SIG-M5 (cell line): ENCODE measurements at regions not wholly inside any gene's neighbourhood (a gene's known extent, or its start where the extent isn't known, plus 50 kb on each side); places are given as distances from the start of the nearest gene placed in this dataset.

ENCODE experiments used
- DNase-seq: peaks from one replicate; lab custom pipeline; 2025; lab: John Stamatoyannopoulos, UW

GRCh38 chr6:105493736-105494135 is 90.9 kb upstream of the PREP start:
- no peak for DNase-seq

GRCh38 chr6:105492706-105493673 is 90.1 kb upstream of the PREP start:
- no peak for DNase-seq

GRCh38 chr6:105489216-105489530 is 86.3 kb upstream of the PREP start:
- no peak for DNase-seq

- no peak for DNase-seq
These were observed 85.8 kb upstream of the PREP start for GRCh38 chr6:105488516-105489215.

GRCh38 chr6:105487040-105487790 is 84.3 kb upstream of the PREP start:
- no peak for DNase-seq

- no peak for DNase-seq
These were observed 82.6 kb upstream of the PREP start for GRCh38 chr6:105485456-105485855.

- no peak for DNase-seq
These were observed 81.6 kb upstream of the PREP start for GRCh38 chr6:105484238-105485161.

- no peak for DNase-seq
These were observed 80.6 kb upstream of the PREP start for GRCh38 chr6:105483492-105483891.

GRCh38 chr6:105482921-105483320 is 80.0 kb upstream of the PREP start:
- no peak for DNase-seq

GRCh38 chr6:105482227-105482844 is 79.5 kb upstream of the PREP start:
- DNase-seq = no peak

- DNase-seq = no peak
These were observed 74.1 kb upstream of the PREP start for GRCh38 chr6:105476978-105477377.

GRCh38 chr6:105474234-105474633 is 71.4 kb upstream of the PREP start:
- DNase-seq = no peak

- DNase-seq = no peak
These were observed 67.1 kb upstream of the PREP start for GRCh38 chr6:105469946-105470345.

- no peak for DNase-seq
These were observed 66.0 kb upstream of the PREP start for GRCh38 chr6:105468850-105469249.

- no peak for DNase-seq
These were observed 58.0 kb upstream of the PREP start for GRCh38 chr6:105460860-105461259.

- DNase-seq = no peak
These were observed 57.0 kb upstream of the PREP start for GRCh38 chr6:105459864-105460263.

GRCh38 chr6:105459049-105459448 is 56.2 kb upstream of the PREP start:
- DNase-seq = no peak

- DNase-seq = no peak
These were observed 55.7 kb upstream of the PREP start for GRCh38 chr6:105458551-105458950.

GRCh38 chr6:105458084-105458483 is 55.2 kb upstream of the PREP start:
- DNase-seq = no peak

GRCh38 chr6:105453968-105454367 is 51.1 kb upstream of the PREP start:
- DNase-seq = no peak
